ENCODE measurements at regions not wholly inside any gene's neighbourhood (a gene's known extent, or its start where the extent isn't known, plus 50 kb on each side); places are given as distances from the start of the nearest gene placed in this dataset.

GRCh38 chr18:43542016-43542415, 264.7 kb upstream of the SYT4 start:
- H3K27me3 ChIP-seq (replicated peaks; ENCODE audit: control insufficient read depth, insufficient read depth, low read length) = no peaks in the 10 kb centered on the region
- no peak for TF ChIP-seq CTCF (IDR thresholded peaks at IDR 0.05; ENCODE audit: insufficient read depth, low read length, poor library complexity, severe bottlenecking)
- no peak for DNase-seq (ENCODE audit: extremely low read depth, insufficient read length)
- no peak overlapping the region for H3K4me3 ChIP-seq (replicated peaks; ENCODE audit: low read depth, low read length)
- H3K36me3 ChIP-seq (ENCODE audit: control insufficient read depth, insufficient read depth, low read length) = no peaks in the 10 kb centered on the region

- no peak overlapping the region for H3K4me3 ChIP-seq (replicated peaks; ENCODE audit: low read depth, low read length)
- DNase-seq (ENCODE audit: extremely low read depth, insufficient read length) = no peak
- H3K36me3 ChIP-seq (ENCODE audit: control insufficient read depth, insufficient read depth, low read length) = no peaks in the 10 kb centered on the region
- no peak for TF ChIP-seq CTCF (IDR thresholded peaks at IDR 0.05; ENCODE audit: insufficient read depth, low read length, poor library complexity, severe bottlenecking)
- no peaks in the 10 kb centered on the region for H3K27me3 ChIP-seq (replicated peaks; ENCODE audit: control insufficient read depth, insufficient read depth, low read length)
Observed at GRCh38 chr18:43543236-43543635, 265.9 kb upstream of the SYT4 start.

GRCh38 chr18:43547456-43547855, 270.2 kb upstream of the SYT4 start:
- no peak for TF ChIP-seq CTCF (IDR thresholded peaks at IDR 0.05; ENCODE audit: insufficient read depth, low read length, poor library complexity, severe bottlenecking)
- H3K36me3 ChIP-seq (ENCODE audit: control insufficient read depth, insufficient read depth, low read length) = no peaks in the 10 kb centered on the region

GRCh38 chr18:43559507-43559906, 282.2 kb upstream of the SYT4 start:
- no peaks in the 10 kb centered on the region for H3K36me3 ChIP-seq (ENCODE audit: control insufficient read depth, insufficient read depth, low read length)
- no peak for TF ChIP-seq CTCF (IDR thresholded peaks at IDR 0.05; ENCODE audit: insufficient read depth, low read length, poor library complexity, severe bottlenecking)
- no peak for DNase-seq (ENCODE audit: extremely low read depth, insufficient read length)
- no peaks in the 10 kb centered on the region for H3K27me3 ChIP-seq (replicated peaks; ENCODE audit: control insufficient read depth, insufficient read depth, low read length)
- no peak overlapping the region for H3K4me3 ChIP-seq (replicated peaks; ENCODE audit: low read depth, low read length)

More at GRCh38 chr18:43547456-43547855, 270.2 kb upstream of the SYT4 start:
- Histone ChIP-seq H3K27me3 (replicated peaks; ENCODE audit: control insufficient read depth, insufficient read depth, low read length) (no peaks in the 10 kb centered on the region), H3K4me3 (replicated peaks; ENCODE audit: low read depth, low read length) (no peak overlapping the region)
- DNase-seq (ENCODE audit: extremely low read depth, insufficient read length) = no peak

- Histone ChIP-seq H3K27me3 (replicated peaks; ENCODE audit: control insufficient read depth, insufficient read depth, low read length) (no peaks in the 10 kb centered on the region), H3K36me3 (ENCODE audit: control insufficient read depth, insufficient read depth, low read length) (no peaks in the 10 kb centered on the region), H3K4me3 (replicated peaks; ENCODE audit: low read depth, low read length) (no peak overlapping the region)
- peak; percentile 37 for TF ChIP-seq CTCF (IDR thresholded peaks at IDR 0.05; ENCODE audit: insufficient read depth, low read length, poor library complexity, severe bottlenecking)
- no peak for DNase-seq (ENCODE audit: extremely low read depth, insufficient read length)
Observed at GRCh38 chr18:43563780-43564179, 286.5 kb upstream of the SYT4 start.

- TF ChIP-seq CTCF (IDR thresholded peaks at IDR 0.05; ENCODE audit: insufficient read depth, low read length, poor library complexity, severe bottlenecking) = no peak
Observed at GRCh38 chr18:43570593-43570992, 293.3 kb upstream of the SYT4 start.

More at GRCh38 chr18:43570593-43570992, 293.3 kb upstream of the SYT4 start:
- Histone ChIP-seq H3K4me3 (replicated peaks; ENCODE audit: low read depth, low read length) (no peak overlapping the region), H3K36me3 (ENCODE audit: control insufficient read depth, insufficient read depth, low read length) (no peaks in the 10 kb centered on the region), H3K27me3 (replicated peaks; ENCODE audit: control insufficient read depth, insufficient read depth, low read length) (no peaks in the 10 kb centered on the region)
- DNase-seq (ENCODE audit: extremely low read depth, insufficient read length) = no peak

Measured in GM06990 (cell line).